ENCODE measurements at regions not wholly inside any gene's neighbourhood (a gene's known extent, or its start where the extent isn't known, plus 50 kb on each side); places are given as distances from the start of the nearest gene placed in this dataset.

GRCh38 chr2:34892256-34892655, 1293.2 kb upstream of the FAM98A start:
- Histone ChIP-seq H3K9me2 (ENCODE audit: insufficient read depth, low read length) (no peaks in the 10 kb centered on the region), H3K79me2 (ENCODE audit: insufficient read depth, low read depth, low read length) (no peaks in the 10 kb centered on the region), H4K20me1 (ENCODE audit: insufficient read depth, low read length) (no peaks in the 10 kb centered on the region), H3K4me1 (ENCODE audit: insufficient read depth, low read length, poor library complexity, severe bottlenecking) (no peaks in the 10 kb centered on the region), H3K4me3 (ENCODE audit: low read depth, low read length, poor library complexity, severe bottlenecking) (no peak overlapping the region), H2AFZ (ENCODE audit: low read length) (no peak overlapping the region), H3K27ac (ENCODE audit: low read depth, low read length, poor library complexity, severe bottlenecking) (no peak overlapping the region), H3K4me2 (ENCODE audit: low read length) (no peak overlapping the region), H3K9me3 (ENCODE audit: low read length) (no peaks in the 10 kb centered on the region), H3K36me3 (ENCODE audit: insufficient read depth, low read length) (no peaks in the 10 kb centered on the region)
- DNase-seq (ENCODE audit: low spot score): no peak
- BruUV-seq (replicated peaks): no TSS peak
- ChIA-PET POLR2A (interaction anchor here (0.7 kb wide), 2 partner anchors 64 to 89 kb away, joined by 3 to 5 read pairs; no protein-coding TSS in a partner anchor), CTCF (ENCODE audit: unreplicated experiment) (no interaction called here)
- TF ChIP-seq CTCF (conservative IDR thresholded peaks at IDR 0.05; ENCODE audit: low read length) (no peak), EZH2phosphoT487 (IDR thresholded peaks at IDR 0.05; ENCODE audit: borderline replicate concordance, low read depth, low read length) (no peak)
- intact Hi-C loops (cut with micrococcal nuclease; ENCODE audit: unreplicated experiment): no loop called here

GRCh38 chr2:34875091-34875745, 1276.1 kb upstream of the FAM98A start:
- Histone ChIP-seq H3K9me3 (ENCODE audit: low read length) (no peaks in the 10 kb centered on the region), H3K4me2 (ENCODE audit: low read length) (no peak overlapping the region), H3K9me2 (ENCODE audit: insufficient read depth, low read length) (no peaks in the 10 kb centered on the region), H3K36me3 (ENCODE audit: insufficient read depth, low read length) (no peaks in the 10 kb centered on the region), H3K4me3 (ENCODE audit: low read depth, low read length, poor library complexity, severe bottlenecking) (no peak overlapping the region), H4K20me1 (ENCODE audit: insufficient read depth, low read length) (no peaks in the 10 kb centered on the region), H3K79me2 (ENCODE audit: insufficient read depth, low read depth, low read length) (no peaks in the 10 kb centered on the region), H3K27ac (ENCODE audit: low read depth, low read length, poor library complexity, severe bottlenecking) (no peak overlapping the region), H2AFZ (ENCODE audit: low read length) (no peak overlapping the region), H3K4me1 (ENCODE audit: insufficient read depth, low read length, poor library complexity, severe bottlenecking) (no peaks in the 10 kb centered on the region)
- no peak for DNase-seq (ENCODE audit: low spot score)
- TF ChIP-seq EZH2phosphoT487 (IDR thresholded peaks at IDR 0.05; ENCODE audit: borderline replicate concordance, low read depth, low read length): no peak
- no peak for TF ChIP-seq CTCF (conservative IDR thresholded peaks at IDR 0.05; ENCODE audit: low read length)
- ChIA-PET POLR2A (interaction anchor here (1.1 kb wide), 1 partner anchor 10 kb away, joined by 3 read pairs; no protein-coding TSS in a partner anchor), CTCF (ENCODE audit: unreplicated experiment) (no interaction called here)
- BruUV-seq (replicated peaks): no TSS peak
- intact Hi-C loops (cut with micrococcal nuclease; ENCODE audit: unreplicated experiment): no loop called here

GRCh38 chr2:34853646-34854045, 1254.5 kb upstream of the FAM98A start:
- no peaks in the 10 kb centered on the region for H4K20me1 ChIP-seq (ENCODE audit: insufficient read depth, low read length)
- H3K36me3 ChIP-seq (ENCODE audit: insufficient read depth, low read length): no peaks in the 10 kb centered on the region
- no peak for DNase-seq (ENCODE audit: low spot score)
- TF ChIP-seq EZH2phosphoT487 (IDR thresholded peaks at IDR 0.05; ENCODE audit: borderline replicate concordance, low read depth, low read length): no peak
- no peak for TF ChIP-seq CTCF (conservative IDR thresholded peaks at IDR 0.05; ENCODE audit: low read length)
- intact Hi-C loops (cut with micrococcal nuclease; ENCODE audit: unreplicated experiment): no loop called here
- no peaks in the 10 kb centered on the region for H3K9me2 ChIP-seq (ENCODE audit: insufficient read depth, low read length)
- no peak overlapping the region for H3K4me2 ChIP-seq (ENCODE audit: low read length)
- no peaks in the 10 kb centered on the region for H3K79me2 ChIP-seq (ENCODE audit: insufficient read depth, low read depth, low read length)
- H3K9me3 ChIP-seq (ENCODE audit: low read length): no peaks in the 10 kb centered on the region
- H3K4me1 ChIP-seq (ENCODE audit: insufficient read depth, low read length, poor library complexity, severe bottlenecking): no peaks in the 10 kb centered on the region
- no peak overlapping the region for H2AFZ ChIP-seq (ENCODE audit: low read length)
- no peak overlapping the region for H3K4me3 ChIP-seq (ENCODE audit: low read depth, low read length, poor library complexity, severe bottlenecking)
- CTCF ChIA-PET (ENCODE audit: unreplicated experiment): no interaction called here
- no peak overlapping the region for H3K27ac ChIP-seq (ENCODE audit: low read depth, low read length, poor library complexity, severe bottlenecking)
- no TSS peak for BruUV-seq (replicated peaks)
- POLR2A ChIA-PET: interaction anchor here (0.8 kb wide), 1 partner anchor 40 kb away, joined by 4 read pairs; no protein-coding TSS in a partner anchor

Data from OCI-LY7 (cell line).